ENCODE measurements at regions not wholly inside any gene's neighbourhood (a gene's known extent, or its start where the extent isn't known, plus 50 kb on each side); places are given as distances from the start of the nearest gene placed in this dataset.
A peak's percentile ranks its signal among the peaks of the same experiment; 100 is the strongest.

GRCh38 chr7:17558135-17558534 lies 259.7 kb downstream of the AHR start:
- DNase-seq (ENCODE audit: low spot score), result no peak

- DNase-seq (ENCODE audit: low spot score), result no peak
Observed at GRCh38 chr7:17558558-17559332, 260.3 kb downstream of the AHR start.

- DNase-seq (ENCODE audit: low spot score), result no peak
Observed at GRCh38 chr7:17559388-17559787, 260.9 kb downstream of the AHR start.

- no peak for DNase-seq (ENCODE audit: low spot score)
Observed at GRCh38 chr7:17560516-17560915, 262.1 kb downstream of the AHR start.

- no peak for DNase-seq (ENCODE audit: low spot score)
Observed at GRCh38 chr7:17560966-17561365, 262.5 kb downstream of the AHR start.

- DNase-seq (ENCODE audit: low spot score), result peak; percentile 16
Observed at GRCh38 chr7:17564678-17565212, 266.3 kb downstream of the AHR start.

- no peak for DNase-seq (ENCODE audit: low spot score)
Observed at GRCh38 chr7:17580141-17580540, 281.7 kb downstream of the AHR start.

GRCh38 chr7:17580856-17581255 lies 282.4 kb downstream of the AHR start:
- no peak for DNase-seq (ENCODE audit: low spot score)

GRCh38 chr7:17581301-17581700 lies 282.8 kb downstream of the AHR start:
- no peak for DNase-seq (ENCODE audit: low spot score)

- DNase-seq (ENCODE audit: low spot score), result peak; percentile 52
Observed at GRCh38 chr7:17582696-17583095, 284.2 kb downstream of the AHR start.

GRCh38 chr7:17583786-17584185 lies 285.3 kb downstream of the AHR start:
- DNase-seq (ENCODE audit: low spot score), result no peak

GRCh38 chr7:17584822-17585221 lies 286.4 kb downstream of the AHR start:
- peak; percentile 73 for DNase-seq (ENCODE audit: low spot score)

GRCh38 chr7:17586711-17587110 lies 288.3 kb downstream of the AHR start:
- no peak for DNase-seq (ENCODE audit: low spot score)

GRCh38 chr7:17588730-17589129 lies 290.3 kb downstream of the AHR start:
- no peak for DNase-seq (ENCODE audit: low spot score)

GRCh38 chr7:17589671-17590070 lies 291.2 kb downstream of the AHR start:
- no peak for DNase-seq (ENCODE audit: low spot score)

- DNase-seq (ENCODE audit: low spot score), result no peak
Observed at GRCh38 chr7:17590221-17590620, 291.8 kb downstream of the AHR start.

- DNase-seq (ENCODE audit: low spot score), result no peak
Observed at GRCh38 chr7:17593819-17594419, 295.5 kb downstream of the AHR start.

GRCh38 chr7:17595546-17595945 lies 297.1 kb downstream of the AHR start:
- no peak for DNase-seq (ENCODE audit: low spot score)

GRCh38 chr7:17598305-17598704 lies 299.9 kb downstream of the AHR start:
- no peak for DNase-seq (ENCODE audit: low spot score)

GRCh38 chr7:17598846-17599245 lies 300.4 kb downstream of the AHR start:
- peak; percentile 66 for DNase-seq (ENCODE audit: low spot score)

GRCh38 chr7:17599733-17600339 lies 301.4 kb downstream of the AHR start:
- no peak for DNase-seq (ENCODE audit: low spot score)

GRCh38 chr7:17600340-17600752 lies 301.9 kb downstream of the AHR start:
- DNase-seq (ENCODE audit: low spot score), result peak; percentile 92

- no peak for DNase-seq (ENCODE audit: low spot score)
Observed at GRCh38 chr7:17601921-17602320, 303.5 kb downstream of the AHR start.

All from SW480 (cell line).